Stimulated activated CD8-positive, alpha-beta memory T cell treated with anti-CD3 and anti-CD28 coated beads, Interleukin-2, amount 100 ng/mL, for 1 hour (primary cell): ENCODE measurements at regions not wholly inside any gene's neighbourhood (a gene's known extent, or its start where the extent isn't known, plus 50 kb on each side); places are given as distances from the start of the nearest gene placed in this dataset.

Experiments used
- DNase-seq, 2 donors: peaks; one replicate each; pipeline ENCODE4 v3.0.0-alpha.2; 2020; ENCODE audit warnings: low read depth in 2 of 2

- no peak for DNase-seq
Observed at GRCh38 chr16:56093055-56093454, 98.2 kb upstream of the GNAO1 start.

GRCh38 chr16:56090076-56090475 is 101.2 kb upstream of the GNAO1 start:
- no peak for DNase-seq

GRCh38 chr16:56087626-56088025 is 103.7 kb upstream of the GNAO1 start:
- no peak for DNase-seq

- no peak for DNase-seq
Observed at GRCh38 chr16:56081371-56081770, 109.9 kb upstream of the GNAO1 start.

GRCh38 chr16:56075732-56076388 is 115.4 kb upstream of the GNAO1 start:
- DNase-seq = no peak

GRCh38 chr16:56073508-56073907 is 117.8 kb upstream of the GNAO1 start:
- DNase-seq = no peak

GRCh38 chr16:56072096-56072495 is 119.2 kb upstream of the GNAO1 start:
- DNase-seq = no peak

GRCh38 chr16:56068816-56069215 is 122.5 kb upstream of the GNAO1 start:
- DNase-seq = no peak

GRCh38 chr16:56068314-56068713 is 123.0 kb upstream of the GNAO1 start:
- no peak for DNase-seq

- no peak for DNase-seq
Observed at GRCh38 chr16:56067406-56067805, 123.9 kb upstream of the GNAO1 start.

- no peak for DNase-seq
Observed at GRCh38 chr16:56066617-56067016, 124.7 kb upstream of the GNAO1 start.

GRCh38 chr16:56063111-56063510 is 128.2 kb upstream of the GNAO1 start:
- no peak for DNase-seq

- no peak for DNase-seq
Observed at GRCh38 chr16:56057151-56057550, 134.1 kb upstream of the GNAO1 start.

- DNase-seq = no peak
Observed at GRCh38 chr16:56050916-56051315, 140.4 kb upstream of the GNAO1 start.

GRCh38 chr16:56048425-56049105 is 142.7 kb upstream of the GNAO1 start:
- DNase-seq = no peak

- no peak for DNase-seq
Observed at GRCh38 chr16:56047307-56048234, 143.7 kb upstream of the GNAO1 start.

GRCh38 chr16:56042416-56042815 is 148.9 kb upstream of the GNAO1 start:
- DNase-seq = no peak

GRCh38 chr16:56041556-56042140 is 149.6 kb upstream of the GNAO1 start:
- no peak for DNase-seq

- DNase-seq = no peak
Observed at GRCh38 chr16:56038564-56039098, 152.7 kb upstream of the GNAO1 start.

GRCh38 chr16:56032072-56032471 is 156.9 kb upstream of the CES5A start:
- DNase-seq = no peak

- no peak for DNase-seq
Observed at GRCh38 chr16:56029026-56029425, 153.9 kb upstream of the CES5A start.

GRCh38 chr16:56022818-56023217 is 147.6 kb upstream of the CES5A start:
- no peak for DNase-seq
